ENCODE measurements at regions not wholly inside any gene's neighbourhood (a gene's known extent, or its start where the extent isn't known, plus 50 kb on each side); places are given as distances from the start of the nearest gene placed in this dataset.

- Mint-ChIP-seq H3K27me3 (ENCODE audit: low read depth in 3 of 3) (peaks cover 0 to 3% (median 2%) of the 10 kb centered on the region in 3 donors), H3K9me3 (peaks cover 0 to 13% (median 0%) of the 10 kb centered on the region in 6 donors), H3K36me3 (peaks cover 0 to 4% (median 0%) of the 10 kb centered on the region in 3 donors), H3K27ac (no peak overlapping the region), H3K4me1 (no peaks in the 10 kb centered on the region), H3K4me3 (no peak overlapping the region)
- no peak for DNase-seq
Observed at GRCh38 chr4:13902146-13902545, 274.6 kb upstream of the BOD1L1 start.

- Mint-ChIP-seq H3K9me3 (peaks cover 0 to 10% (median 0%) of the 10 kb centered on the region in 6 donors), H3K27ac (no peak overlapping the region), H3K36me3 (peaks cover 0 to 4% (median 0%) of the 10 kb centered on the region in 3 donors), H3K4me3 (no peak overlapping the region), H3K27me3 (ENCODE audit: low read depth in 3 of 3) (peaks cover 0 to 3% (median 2%) of the 10 kb centered on the region in 3 donors), H3K4me1 (no peaks in the 10 kb centered on the region)
- DNase-seq, result no peak
Observed at GRCh38 chr4:13903061-13903460, 275.5 kb upstream of the BOD1L1 start.

DNA sequence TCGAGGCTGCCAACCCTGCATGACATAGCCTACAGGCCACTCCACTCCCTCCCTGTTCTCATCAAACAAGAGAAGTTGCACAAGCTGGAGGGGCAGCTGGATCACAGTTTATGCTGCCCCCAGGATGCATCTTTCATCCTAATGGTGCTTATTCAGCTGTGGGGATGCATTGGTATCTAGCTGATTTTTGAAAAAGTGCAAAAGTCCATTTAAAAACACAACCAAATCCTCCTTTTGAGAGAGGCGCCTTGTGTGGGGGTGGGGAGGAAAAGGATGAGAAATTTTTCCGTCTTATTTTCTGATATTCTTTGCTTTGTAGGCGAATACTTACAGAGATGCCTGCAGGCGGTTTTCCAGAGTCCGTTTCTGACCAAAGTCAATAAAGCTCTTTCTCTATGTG, 276.4 kb upstream of the BOD1L1 start:
- peaks cover 0 to 5% (median 0%) of the 10 kb centered on the region in 6 donors for H3K9me3 Mint-ChIP-seq
- no peak overlapping the region for H3K27ac Mint-ChIP-seq
- H3K4me3 Mint-ChIP-seq, result no peak overlapping the region
- H3K27me3 Mint-ChIP-seq (ENCODE audit: low read depth in 3 of 3), result peaks cover 0 to 3% (median 2%) of the 10 kb centered on the region in 3 donors
- H3K4me1 Mint-ChIP-seq, result no peaks in the 10 kb centered on the region
- no peak for DNase-seq
- no peaks in the 10 kb centered on the region for H3K36me3 Mint-ChIP-seq

- H3K36me3 Mint-ChIP-seq, result no peaks in the 10 kb centered on the region
- peaks cover 0 to 3% (median 0%) of the 10 kb centered on the region in 3 donors for H3K27me3 Mint-ChIP-seq (ENCODE audit: low read depth in 3 of 3)
- no peaks in the 10 kb centered on the region for H3K9me3 Mint-ChIP-seq
- no peak overlapping the region for H3K27ac Mint-ChIP-seq
- H3K4me1 Mint-ChIP-seq, result no peaks in the 10 kb centered on the region
- no peak overlapping the region for H3K4me3 Mint-ChIP-seq
- no peak for DNase-seq
Observed at GRCh38 chr4:13905543-13905942, 278.0 kb upstream of the BOD1L1 start.

- H3K4me3 Mint-ChIP-seq, result no peak overlapping the region
- H3K9me3 Mint-ChIP-seq, result no peaks in the 10 kb centered on the region
- no peaks in the 10 kb centered on the region for H3K36me3 Mint-ChIP-seq
- no peaks in the 10 kb centered on the region for H3K4me1 Mint-ChIP-seq
- H3K27me3 Mint-ChIP-seq (ENCODE audit: low read depth in 3 of 3), result peaks cover 0 to 3% (median 0%) of the 10 kb centered on the region in 3 donors
- H3K27ac Mint-ChIP-seq, result no peak overlapping the region
- no peak for DNase-seq
Observed at GRCh38 chr4:13906727-13907126, 279.2 kb upstream of the BOD1L1 start.

DNA sequence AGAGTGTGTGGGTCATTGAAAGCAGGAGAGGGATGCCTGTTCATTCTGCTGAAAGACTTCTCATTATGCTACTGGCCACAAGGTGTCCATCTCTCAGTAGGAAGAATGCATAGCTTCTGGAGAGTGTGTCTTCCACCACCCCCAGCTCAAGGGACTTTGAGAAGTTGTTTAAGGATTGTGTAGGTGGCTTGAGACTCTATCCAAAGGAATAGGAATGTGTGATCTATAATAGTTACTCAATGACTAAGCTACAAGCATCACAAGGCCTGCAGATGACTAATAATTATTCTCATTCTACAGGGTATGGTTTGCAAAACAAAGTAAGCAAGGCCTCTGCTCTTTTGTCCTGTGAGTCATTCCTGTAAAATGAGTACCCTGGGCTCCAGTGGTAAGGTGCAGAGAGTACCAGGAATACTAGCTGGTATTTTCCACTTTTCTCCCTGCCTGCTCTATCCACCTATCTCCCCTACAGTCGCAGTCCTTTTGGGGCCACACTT, 279.8 kb upstream of the BOD1L1 start:
- DNase-seq, result no peak
- Mint-ChIP-seq H3K27ac (no peak overlapping the region), H3K9me3 (no peaks in the 10 kb centered on the region), H3K4me3 (no peak overlapping the region), H3K27me3 (ENCODE audit: low read depth in 3 of 3) (peaks cover 0 to 3% (median 0%) of the 10 kb centered on the region in 3 donors), H3K4me1 (no peaks in the 10 kb centered on the region), H3K36me3 (no peaks in the 10 kb centered on the region)

GRCh38 chr4:13908455-13908854, 280.9 kb upstream of the BOD1L1 start:
- Mint-ChIP-seq H3K27me3 (ENCODE audit: low read depth in 3 of 3) (peaks cover 0 to 3% (median under 1%) of the 10 kb centered on the region in 3 donors), H3K27ac (no peak overlapping the region), H3K9me3 (no peaks in the 10 kb centered on the region), H3K4me3 (no peak overlapping the region), H3K36me3 (no peaks in the 10 kb centered on the region), H3K4me1 (no peaks in the 10 kb centered on the region)
- no peak for DNase-seq

- no peaks in the 10 kb centered on the region for H3K4me1 Mint-ChIP-seq
- no peak overlapping the region for H3K27ac Mint-ChIP-seq
- peaks cover 0 to 4% (median 3%) of the 10 kb centered on the region in 3 donors for H3K27me3 Mint-ChIP-seq (ENCODE audit: low read depth in 3 of 3)
- no peaks in the 10 kb centered on the region for H3K9me3 Mint-ChIP-seq
- no peak overlapping the region for H3K4me3 Mint-ChIP-seq
- H3K36me3 Mint-ChIP-seq, result no peaks in the 10 kb centered on the region
- no peak for DNase-seq
Observed at GRCh38 chr4:13910556-13910955, 283.0 kb upstream of the BOD1L1 start.

DNA sequence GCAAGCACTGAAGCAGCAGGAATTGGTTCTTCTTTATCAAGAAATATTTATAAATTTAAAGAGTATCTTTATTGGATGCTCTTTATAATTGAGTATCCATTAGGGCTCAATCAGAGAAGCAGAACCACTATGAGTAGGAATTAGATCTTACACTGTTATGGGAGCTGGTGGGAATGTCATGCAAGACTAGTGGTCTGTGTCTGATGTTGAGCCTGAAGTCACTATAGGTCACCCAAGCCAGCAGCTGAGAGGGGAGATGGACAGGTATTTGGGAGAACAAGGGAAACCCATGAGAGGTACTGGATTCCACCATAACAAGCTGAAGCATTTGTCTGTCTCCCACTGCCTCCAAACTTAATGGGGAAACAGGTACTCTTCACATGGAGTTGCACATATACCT, 283.7 kb upstream of the BOD1L1 start:
- Mint-ChIP-seq H3K36me3 (no peaks in the 10 kb centered on the region), H3K27ac (no peak overlapping the region), H3K27me3 (ENCODE audit: low read depth in 3 of 3) (peaks cover 0 to 4% (median 3%) of the 10 kb centered on the region in 3 donors), H3K4me3 (no peak overlapping the region), H3K9me3 (no peaks in the 10 kb centered on the region), H3K4me1 (no peaks in the 10 kb centered on the region)
- DNase-seq, result no peak

DNA sequence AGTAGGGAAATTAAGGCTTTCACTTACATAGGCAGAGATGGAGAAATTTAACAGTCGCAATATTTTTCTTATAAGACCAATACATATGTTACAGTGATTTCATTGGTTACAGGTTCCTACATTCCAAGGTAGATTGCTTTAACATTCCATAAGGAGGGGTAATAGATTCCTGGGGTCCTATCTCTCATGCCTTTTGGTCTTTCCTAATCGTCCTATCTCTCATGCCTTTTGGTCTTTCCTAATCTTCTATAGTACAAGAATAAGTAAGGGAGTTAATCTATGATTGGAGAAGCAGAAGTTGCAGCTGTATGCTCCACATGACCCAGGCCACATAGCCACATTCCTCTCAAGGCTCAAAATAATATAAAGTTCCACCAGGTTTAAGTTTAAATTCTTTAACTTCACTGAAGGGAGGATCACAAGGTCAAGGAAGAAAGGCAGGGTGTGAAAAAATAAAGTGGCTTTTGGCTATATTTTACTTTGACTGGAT, 285.0 kb upstream of the BOD1L1 start:
- Mint-ChIP-seq H3K27me3 (ENCODE audit: low read depth in 3 of 3) (peaks cover 0 to 4% (median 0%) of the 10 kb centered on the region in 3 donors), H3K36me3 (no peaks in the 10 kb centered on the region), H3K9me3 (no peaks in the 10 kb centered on the region), H3K4me1 (no peaks in the 10 kb centered on the region), H3K4me3 (no peak overlapping the region), H3K27ac (no peak overlapping the region)
- no peak for DNase-seq

DNA sequence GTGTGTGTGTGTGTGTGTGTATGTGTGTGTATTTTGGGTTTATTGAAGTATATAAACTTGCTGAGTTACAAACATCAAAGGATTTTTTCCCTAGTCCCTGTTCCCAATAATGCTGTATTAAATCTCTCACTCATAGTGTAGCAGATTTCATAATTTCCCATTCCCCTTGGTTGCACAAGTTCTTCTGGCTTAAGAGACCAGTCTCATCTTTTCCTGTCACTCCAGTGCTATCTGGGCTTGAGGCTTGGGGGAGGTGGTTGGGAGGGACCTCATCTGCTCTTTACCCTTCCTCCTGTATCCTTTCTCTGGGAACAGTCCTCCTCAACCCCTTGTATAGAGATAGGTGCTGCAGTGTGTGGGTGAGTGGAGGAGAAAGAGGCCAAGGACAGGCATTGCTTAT, 285.4 kb upstream of the BOD1L1 start:
- Mint-ChIP-seq H3K4me3 (no peak overlapping the region), H3K4me1 (no peaks in the 10 kb centered on the region), H3K27me3 (ENCODE audit: low read depth in 3 of 3) (peaks cover 0 to 4% (median 0%) of the 10 kb centered on the region in 3 donors), H3K27ac (no peak overlapping the region), H3K36me3 (no peaks in the 10 kb centered on the region), H3K9me3 (no peaks in the 10 kb centered on the region)
- no peak for DNase-seq

- no peak overlapping the region for H3K4me3 Mint-ChIP-seq
- DNase-seq, result no peak
- no peaks in the 10 kb centered on the region for H3K4me1 Mint-ChIP-seq
- H3K9me3 Mint-ChIP-seq, result peaks cover 0 to 5% (median 0%) of the 10 kb centered on the region in 6 donors
- H3K27ac Mint-ChIP-seq, result no peak overlapping the region
- no peaks in the 10 kb centered on the region for H3K36me3 Mint-ChIP-seq
- H3K27me3 Mint-ChIP-seq (ENCODE audit: low read depth in 3 of 3), result peaks cover 0 to 4% (median 2%) of the 10 kb centered on the region in 3 donors
Observed at GRCh38 chr4:13917015-13917414, 289.5 kb upstream of the BOD1L1 start.

- Mint-ChIP-seq H3K4me1 (no peaks in the 10 kb centered on the region), H3K4me3 (no peak overlapping the region), H3K36me3 (no peaks in the 10 kb centered on the region), H3K9me3 (peaks cover 0 to 5% (median 0%) of the 10 kb centered on the region in 6 donors), H3K27me3 (ENCODE audit: low read depth in 3 of 3) (peaks cover 0 to 4% (median 2%) of the 10 kb centered on the region in 3 donors), H3K27ac (no peak overlapping the region)
- DNase-seq, result no peak
Observed at GRCh38 chr4:13918110-13918509, 290.6 kb upstream of the BOD1L1 start.

DNA sequence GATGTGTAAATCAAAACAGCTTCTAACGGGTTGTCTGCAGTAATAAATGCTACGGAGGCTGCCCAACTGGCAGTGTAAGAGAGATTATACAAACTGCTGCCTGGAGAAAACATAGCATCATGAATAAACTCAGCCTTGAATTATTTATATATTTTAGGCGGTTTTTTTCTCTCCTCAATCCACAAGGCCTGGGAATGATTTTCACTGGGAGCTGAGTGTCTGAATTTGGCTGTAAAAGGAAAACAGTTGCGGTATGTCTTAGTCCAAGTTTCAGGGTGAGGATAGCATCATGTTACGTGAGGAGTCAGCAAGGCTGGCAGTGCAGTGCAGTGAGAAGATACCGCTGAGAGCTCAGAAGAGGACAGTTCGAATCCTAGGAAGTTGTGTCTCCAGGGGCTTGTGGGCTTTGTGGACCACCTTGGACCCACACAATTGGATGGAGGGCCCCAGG, 291.5 kb upstream of the BOD1L1 start:
- Mint-ChIP-seq H3K36me3 (no peaks in the 10 kb centered on the region), H3K4me1 (no peaks in the 10 kb centered on the region), H3K4me3 (no peak overlapping the region), H3K27ac (no peak overlapping the region), H3K9me3 (peaks cover 0 to 5% (median 0%) of the 10 kb centered on the region in 6 donors), H3K27me3 (ENCODE audit: low read depth in 3 of 3) (peaks cover 0 to 2% (median 2%) of the 10 kb centered on the region in 3 donors)
- DNase-seq, result no peak

All from immature natural killer cell (primary cell).